MCF 10A (cell line): ENCODE measurements at regions not wholly inside any gene's neighbourhood (a gene's known extent, or its start where the extent isn't known, plus 50 kb on each side); places are given as distances from the start of the nearest gene placed in this dataset.

ENCODE experiments used
- BruUV-seq: library from RNA; stranded (reverse); fragments of 400-500 nt; replicated peaks from 2 replicates; lab custom pipeline; 2021; lab: Mats Ljungman, UMichigan
- CTCF ChIA-PET: fragments of 300-600 bp; sonication (Branson Sonifier 250); formaldehyde crosslinking; extraction: SDS; loops from one replicate; lab custom pipeline; 2021; ENCODE audit warnings: antibody characterized with exemption, inconsistent platforms; lab: Yijun Ruan, JAX
- POLR2A ChIA-PET: fragments of 300-600, 350-650 bp; sonication (Branson Sonifier 250); formaldehyde crosslinking; extraction: SDS; loops from one replicate; lab custom pipeline; 2020; ENCODE audit warnings: antibody characterized with exemption, inconsistent platforms; lab: Yijun Ruan, JAX
- DNase-seq: peaks from one replicate; pipeline ENCODE4 v3.0.0-alpha.2; 2018; ENCODE audit not compliant: unreplicated experiment
- H3K27ac Mint-ChIP-seq: one replicate; pipeline ENCODE4 v1.8.0; 2022; ENCODE audit warnings: mild to moderate bottlenecking, low read depth, mixed read lengths; ENCODE audit not compliant: unreplicated experiment
- H3K27me3 Mint-ChIP-seq: one replicate; pipeline ENCODE4 v1.8.0; 2022; ENCODE audit warnings: mixed read lengths; ENCODE audit not compliant: insufficient read depth, unreplicated experiment
- H3K36me3 Mint-ChIP-seq: one replicate; pipeline ENCODE4 v1.8.0; 2022; ENCODE audit warnings: mild to moderate bottlenecking, moderate library complexity, mixed read lengths; ENCODE audit not compliant: insufficient read depth, unreplicated experiment
- H3K4me1 Mint-ChIP-seq: one replicate; pipeline ENCODE4 v1.8.0; 2022; ENCODE audit warnings: mixed read lengths; ENCODE audit not compliant: insufficient read depth, unreplicated experiment
- H3K4me3 Mint-ChIP-seq: one replicate; pipeline ENCODE4 v1.8.0; 2022; ENCODE audit warnings: mild to moderate bottlenecking, moderate library complexity, mixed read lengths; ENCODE audit not compliant: unreplicated experiment
- H3K9me3 Mint-ChIP-seq: one replicate; pipeline ENCODE4 v1.8.0; 2022; ENCODE audit warnings: mixed read lengths; ENCODE audit not compliant: unreplicated experiment
- CTCF ChIP-seq: fragments of 200-600 bp; IDR thresholded peaks from one replicate; pipeline ENCODE4 v1.8.0; 2022; ENCODE audit warnings: antibody characterized with exemption, mild to moderate bottlenecking; ENCODE audit not compliant: unreplicated experiment
- intact Hi-C: fragments of 100-400 bp; cut with micrococcal nuclease; formaldehyde crosslinking; loops from 2 replicates; pipeline ENCODE4 v1.14.1; 2022

GRCh38 chr18:60232541-60232940 is 140.0 kb downstream of the MC4R start:
- H3K9me3 Mint-ChIP-seq, result no peaks in the 10 kb centered on the region
- peaks cover 28% of the 10 kb centered on the region for H3K27me3 Mint-ChIP-seq
- TF ChIP-seq CTCF, result no peak
- H3K36me3 Mint-ChIP-seq, result no peaks in the 10 kb centered on the region
- BruUV-seq, result no TSS peak
- no peak overlapping the region for H3K4me3 Mint-ChIP-seq
- ChIA-PET POLR2A (interaction anchor here (0.5 to 0.6 kb wide), 2 partner anchors 73 to 389 kb away, joined by 3 read pairs; no protein-coding TSS in a partner anchor), CTCF (interaction anchor here (0.8 kb wide), 1 partner anchor 142 kb away, joined by 4 read pairs; no protein-coding TSS in a partner anchor)
- no peaks in the 10 kb centered on the region for H3K4me1 Mint-ChIP-seq
- peak; percentile 24 for DNase-seq
- H3K27ac Mint-ChIP-seq, result no peak overlapping the region
- intact Hi-C loops, result no loop called here

- CTCF ChIA-PET, result interaction anchor here (0.6 to 1.6 kb wide), 4 partner anchors 16 to 234 kb away, joined by 3 to 4 read pairs (median 3); no protein-coding TSS in a partner anchor
These were observed 143.7 kb downstream of the MC4R start for GRCh38 chr18:60228609-60229595.

GRCh38 chr18:60215432-60215831 is 157.1 kb downstream of the MC4R start:
- intact Hi-C loops, result no loop called here
- Mint-ChIP-seq H3K4me1 (no peaks in the 10 kb centered on the region), H3K36me3 (no peaks in the 10 kb centered on the region), H3K9me3 (no peaks in the 10 kb centered on the region), H3K4me3 (no peak overlapping the region), H3K27me3 (peaks cover 79% of the 10 kb centered on the region), H3K27ac (no peak overlapping the region)
- ChIA-PET CTCF (interaction anchor here (0.5 kb wide), 1 partner anchor 254 kb away, joined by 3 read pairs; no protein-coding TSS in a partner anchor), POLR2A (no interaction called here)
- no TSS peak for BruUV-seq
- no peak for DNase-seq
- TF ChIP-seq CTCF, result no peak

More at GRCh38 chr18:60228609-60229595, 143.7 kb downstream of the MC4R start:
- intact Hi-C loops, result no loop called here
- POLR2A ChIA-PET, result no interaction called here
- peaks cover 57% of the 10 kb centered on the region for H3K27me3 Mint-ChIP-seq
- H3K4me1 Mint-ChIP-seq, result no peaks in the 10 kb centered on the region
- no TSS peak for BruUV-seq
- H3K9me3 Mint-ChIP-seq, result peaks cover 7% of the 10 kb centered on the region
- H3K27ac Mint-ChIP-seq, result no peak overlapping the region
- H3K36me3 Mint-ChIP-seq, result no peaks in the 10 kb centered on the region
- no peak for DNase-seq
- H3K4me3 Mint-ChIP-seq, result no peak overlapping the region
- TF ChIP-seq CTCF, result no peak

GRCh38 chr18:60209042-60209441 is 163.5 kb downstream of the MC4R start:
- BruUV-seq, result no TSS peak
- H3K27ac Mint-ChIP-seq, result no peak overlapping the region
- ChIA-PET CTCF (interaction anchor here (0.5 kb wide), 1 partner anchor 373 kb away, joined by 3 read pairs; no protein-coding TSS in a partner anchor), POLR2A (no interaction called here)
- no peak for TF ChIP-seq CTCF
- no peaks in the 10 kb centered on the region for H3K36me3 Mint-ChIP-seq
- no peaks in the 10 kb centered on the region for H3K4me1 Mint-ChIP-seq
- no peak for DNase-seq
- H3K4me3 Mint-ChIP-seq, result no peak overlapping the region
- intact Hi-C loops, result no loop called here
- no peaks in the 10 kb centered on the region for H3K9me3 Mint-ChIP-seq
- peaks cover 88% of the 10 kb centered on the region for H3K27me3 Mint-ChIP-seq
